Hematopoietic multipotent progenitor cell treated with erythropoietin and hydrocortisone succinate and interleukin-3 and kit ligand, for 17 days (in vitro differentiated cells): ENCODE measurements at regions not wholly inside any gene's neighbourhood (a gene's known extent, or its start where the extent isn't known, plus 50 kb on each side); places are given as distances from the start of the nearest gene placed in this dataset.
"Not testable (repeated sequence)": the region's sequence is repeated elsewhere in the genome, so short reads cannot be mapped to it uniquely, and the experiment has no call there.

Experiments
- DNase-seq: peaks from one replicate; pipeline ENCODE4 v3.0.0-alpha.2; 2015; ENCODE audit warnings: low spot score

- DNase-seq: no peak
Measured at GRCh38 chr1:196160066-196160795, 448.0 kb downstream of the KCNT2 start.

GRCh38 chr1:196155586-196155985 is 452.7 kb downstream of the KCNT2 start:
- no peak for DNase-seq

GRCh38 chr1:196152975-196153374 is 455.3 kb downstream of the KCNT2 start:
- DNase-seq: no peak

- DNase-seq: no peak
Measured at GRCh38 chr1:196152086-196152485, 456.2 kb downstream of the KCNT2 start.

- no peak for DNase-seq
Measured at GRCh38 chr1:196148367-196148970, 459.8 kb downstream of the KCNT2 start.

- no peak for DNase-seq
Measured at GRCh38 chr1:196147530-196147929, 460.7 kb downstream of the KCNT2 start.

GRCh38 chr1:196145151-196145550 is 463.1 kb downstream of the KCNT2 start:
- not testable (repeated sequence) for DNase-seq

- DNase-seq: no peak
Measured at GRCh38 chr1:196144588-196144987, 463.7 kb downstream of the KCNT2 start.

GRCh38 chr1:196143602-196144342 is 464.5 kb downstream of the KCNT2 start:
- no peak for DNase-seq

GRCh38 chr1:196142111-196142640 is 466.1 kb downstream of the KCNT2 start:
- DNase-seq: no peak

GRCh38 chr1:196136396-196136795 is 471.8 kb downstream of the KCNT2 start:
- no peak for DNase-seq

- DNase-seq: no peak
Measured at GRCh38 chr1:196131691-196132090, 476.5 kb downstream of the KCNT2 start.

- DNase-seq: no peak
Measured at GRCh38 chr1:196128835-196129234, 479.4 kb downstream of the KCNT2 start.

GRCh38 chr1:196121181-196121580 is 487.1 kb downstream of the KCNT2 start:
- no peak for DNase-seq

GRCh38 chr1:196115646-196116045 is 492.6 kb downstream of the KCNT2 start:
- DNase-seq: no peak

GRCh38 chr1:196114193-196114592 is 494.0 kb downstream of the KCNT2 start:
- no peak for DNase-seq

- DNase-seq: not testable (repeated sequence)
Measured at GRCh38 chr1:196108990-196109389, 499.2 kb downstream of the KCNT2 start.

- DNase-seq: no peak
Measured at GRCh38 chr1:196105901-196106300, 502.3 kb downstream of the KCNT2 start.

- DNase-seq: no peak
Measured at GRCh38 chr1:196102826-196103225, 505.4 kb downstream of the KCNT2 start.

- no peak for DNase-seq
Measured at GRCh38 chr1:196098000-196098399, 510.2 kb downstream of the KCNT2 start.

GRCh38 chr1:196094821-196095220 is 513.4 kb downstream of the KCNT2 start:
- DNase-seq: no peak

- DNase-seq: no peak
Measured at GRCh38 chr1:196091397-196092135, 516.7 kb downstream of the KCNT2 start.
